ENCODE measurements at regions not wholly inside any gene's neighbourhood (a gene's known extent, or its start where the extent isn't known, plus 50 kb on each side); places are given as distances from the start of the nearest gene placed in this dataset.

GRCh38 chr12:89919241-89919906, 210.7 kb upstream of the ATP2B1 start:
- no peak for DNase-seq (ENCODE audit: extremely low spot score in 2 of 2)
- H3K36me3 ChIP-seq: no peaks in the 10 kb centered on the region
- H3K4me3 ChIP-seq: no peak overlapping the region
- H3K27me3 ChIP-seq: no peaks in the 10 kb centered on the region
- no peak overlapping the region for H3K27ac ChIP-seq
- intact Hi-C loops (cut with DNase I): no loop called here
- TF ChIP-seq, protein P1, sequence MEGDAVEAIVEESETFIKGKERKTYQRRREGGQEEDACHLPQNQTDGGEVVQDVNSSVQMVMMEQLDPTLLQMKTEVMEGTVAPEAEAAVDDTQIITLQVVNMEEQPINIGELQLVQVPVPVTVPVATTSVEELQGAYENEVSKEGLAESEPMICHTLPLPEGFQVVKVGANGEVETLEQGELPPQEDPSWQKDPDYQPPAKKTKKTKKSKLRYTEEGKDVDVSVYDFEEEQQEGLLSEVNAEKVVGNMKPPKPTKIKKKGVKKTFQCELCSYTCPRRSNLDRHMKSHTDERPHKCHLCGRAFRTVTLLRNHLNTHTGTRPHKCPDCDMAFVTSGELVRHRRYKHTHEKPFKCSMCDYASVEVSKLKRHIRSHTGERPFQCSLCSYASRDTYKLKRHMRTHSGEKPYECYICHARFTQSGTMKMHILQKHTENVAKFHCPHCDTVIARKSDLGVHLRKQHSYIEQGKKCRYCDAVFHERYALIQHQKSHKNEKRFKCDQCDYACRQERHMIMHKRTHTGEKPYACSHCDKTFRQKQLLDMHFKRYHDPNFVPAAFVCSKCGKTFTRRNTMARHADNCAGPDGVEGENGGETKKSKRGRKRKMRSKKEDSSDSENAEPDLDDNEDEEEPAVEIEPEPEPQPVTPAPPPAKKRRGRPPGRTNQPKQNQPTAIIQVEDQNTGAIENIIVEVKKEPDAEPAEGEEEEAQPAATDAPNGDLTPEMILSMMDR (IDR thresholded peaks at IDR 0.05): no peak
- no peak for TF ChIP-seq POLR2A (IDR thresholded peaks at IDR 0.05)
- TF ChIP-seq POLR2AphosphoS5 (IDR thresholded peaks at IDR 0.05; ENCODE audit: insufficient read depth in 1 of 2, low read depth in 1 of 2): no peak
- H3K4me1 ChIP-seq: no peaks in the 10 kb centered on the region
- H3K9me3 ChIP-seq: no peaks in the 10 kb centered on the region

DNA sequence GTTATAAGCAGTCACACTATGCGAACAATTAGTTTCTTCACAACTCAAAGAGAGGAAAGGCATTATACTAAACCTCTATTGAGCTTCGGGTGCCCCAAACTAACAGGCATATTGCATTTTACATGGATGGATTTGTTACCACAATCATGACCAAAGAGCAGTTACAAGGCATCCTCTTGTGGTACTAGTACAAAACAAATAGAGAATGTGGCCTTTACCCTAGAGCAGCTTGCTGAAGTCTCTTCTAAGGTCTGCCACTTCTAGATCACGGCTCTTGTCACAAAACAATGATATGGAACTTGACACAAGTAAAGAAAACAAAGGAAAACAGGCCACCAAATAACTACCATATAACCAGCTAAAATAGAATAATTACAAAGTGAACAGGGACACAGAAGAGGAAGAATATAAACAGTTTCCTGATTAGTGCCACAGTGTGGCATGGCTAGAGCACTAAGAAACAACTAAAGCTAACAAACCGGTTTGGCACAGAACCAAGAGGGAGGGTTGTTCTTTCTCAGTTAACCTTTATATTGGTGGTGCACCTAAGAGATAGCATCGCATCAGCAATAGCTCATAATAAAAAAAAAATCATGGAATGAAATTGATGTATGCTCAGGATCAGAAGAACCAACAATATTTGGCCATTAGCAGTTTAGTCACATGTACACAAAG, 209.7 kb upstream of the ATP2B1 start:
- H3K4me3 ChIP-seq: no peak overlapping the region
- no peaks in the 10 kb centered on the region for H3K27me3 ChIP-seq
- no peaks in the 10 kb centered on the region for H3K36me3 ChIP-seq
- no peaks in the 10 kb centered on the region for H3K4me1 ChIP-seq
- no peaks in the 10 kb centered on the region for H3K9me3 ChIP-seq
- intact Hi-C loops (cut with DNase I): no loop called here
- TF ChIP-seq POLR2A (IDR thresholded peaks at IDR 0.05) (no peak), POLR2AphosphoS5 (IDR thresholded peaks at IDR 0.05; ENCODE audit: insufficient read depth in 1 of 2, low read depth in 1 of 2) (no peak)
- H3K27ac ChIP-seq: no peak overlapping the region
- DNase-seq (ENCODE audit: extremely low spot score in 2 of 2): no peak

- Histone ChIP-seq H3K27ac (no peak overlapping the region), H3K36me3 (no peaks in the 10 kb centered on the region), H3K27me3 (no peaks in the 10 kb centered on the region), H3K4me3 (no peak overlapping the region), H3K9me3 (no peaks in the 10 kb centered on the region), H3K4me1 (no peaks in the 10 kb centered on the region)
- TF ChIP-seq, protein P1 (IDR thresholded peaks at IDR 0.05): no peak
- TF ChIP-seq POLR2AphosphoS5 (IDR thresholded peaks at IDR 0.05; ENCODE audit: insufficient read depth in 1 of 2, low read depth in 1 of 2): no peak
- no peak for TF ChIP-seq POLR2A (IDR thresholded peaks at IDR 0.05)
- intact Hi-C loops (cut with DNase I): no loop called here
- no peak for DNase-seq (ENCODE audit: extremely low spot score in 2 of 2)
Measured at GRCh38 chr12:89909753-89910152, 201.1 kb upstream of the ATP2B1 start.

GRCh38 chr12:89907659-89908058, 199.0 kb upstream of the ATP2B1 start:
- Histone ChIP-seq H3K4me3 (no peak overlapping the region), H3K4me1 (no peaks in the 10 kb centered on the region), H3K9me3 (no peaks in the 10 kb centered on the region), H3K27ac (no peak overlapping the region), H3K36me3 (no peaks in the 10 kb centered on the region), H3K27me3 (no peaks in the 10 kb centered on the region)
- DNase-seq (ENCODE audit: extremely low spot score in 2 of 2): no peak
- intact Hi-C loops (cut with DNase I): no loop called here
- TF ChIP-seq POLR2AphosphoS5 (IDR thresholded peaks at IDR 0.05; ENCODE audit: insufficient read depth in 1 of 2, low read depth in 1 of 2) (no peak), POLR2A (IDR thresholded peaks at IDR 0.05) (no peak)
- TF ChIP-seq, protein P1 (IDR thresholded peaks at IDR 0.05): no peak

DNA sequence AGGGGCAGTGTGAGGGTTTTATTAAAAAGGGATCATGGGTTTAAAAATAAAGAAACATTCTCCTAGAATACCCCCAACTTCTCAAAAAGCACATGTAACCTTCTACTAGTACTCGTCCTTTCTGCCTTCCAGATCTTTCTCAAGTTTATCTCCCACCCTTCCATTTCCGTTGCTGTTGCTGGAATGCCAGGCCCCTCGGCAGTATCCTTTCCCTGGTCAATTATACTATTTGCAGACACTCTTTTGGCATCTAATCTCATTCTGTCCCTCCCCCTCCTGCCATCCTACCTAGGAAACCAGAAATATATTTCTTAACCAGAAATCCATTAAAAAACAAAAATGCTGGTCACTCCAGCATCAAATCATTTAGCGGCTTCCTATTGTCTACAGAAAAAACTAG, 198.2 kb upstream of the ATP2B1 start:
- no peaks in the 10 kb centered on the region for H3K4me1 ChIP-seq
- no peak overlapping the region for H3K27ac ChIP-seq
- no peaks in the 10 kb centered on the region for H3K36me3 ChIP-seq
- H3K9me3 ChIP-seq: no peaks in the 10 kb centered on the region
- H3K4me3 ChIP-seq: no peak overlapping the region
- TF ChIP-seq POLR2A (IDR thresholded peaks at IDR 0.05) (no peak), POLR2AphosphoS5 (IDR thresholded peaks at IDR 0.05; ENCODE audit: insufficient read depth in 1 of 2, low read depth in 1 of 2) (no peak)
- TF ChIP-seq, protein P1 (IDR thresholded peaks at IDR 0.05): no peak
- DNase-seq (ENCODE audit: extremely low spot score in 2 of 2): no peak
- intact Hi-C loops (cut with DNase I): no loop called here
- H3K27me3 ChIP-seq: no peaks in the 10 kb centered on the region

Measured in vagina (tissue), 2 donors.